Gastroesophageal sphincter (tissue), 4 donors: ENCODE measurements at regions not wholly inside any gene's neighbourhood (a gene's known extent, or its start where the extent isn't known, plus 50 kb on each side); places are given as distances from the start of the nearest gene placed in this dataset.

Experiments
- ATAC-seq: fragments of 150-250 bp; one replicate; pipeline ENCODE4 v1.9.1; 2016; ENCODE audit warnings: mild to moderate bottlenecking, moderate library complexity
- H3K27ac ChIP-seq, 4 donors: fragments of 200-600 bp; sonication (generic) in 3 of 4; 1 replicate in 3 of 4; 2 replicates in 1 of 4; pipeline ENCODE4 v1.5.1; 2016 to 2019
- H3K27me3 ChIP-seq: fragments of 200-600 bp; sonication (generic); one replicate; pipeline ENCODE4 v1.5.1; 2019
- H3K36me3 ChIP-seq, 2 donors: fragments of 200-600 bp; sonication (generic); one replicate each; pipeline ENCODE4 v1.5.1; 2019; ENCODE audit warnings: control low read depth in 1 of 2
- H3K4me1 ChIP-seq, 3 donors: fragments of 200-600 bp; sonication (generic); 1 replicate in 2 of 3; 2 replicates in 1 of 3; pipeline ENCODE4 v1.5.1; 2016 to 2019; ENCODE audit warnings: control low read depth in 2 of 3
- H3K4me3 ChIP-seq, 2 donors: fragments of 200-600 bp; sonication (generic); one replicate each; pipeline ENCODE4 v1.5.1; 2019; ENCODE audit warnings: mild to moderate bottlenecking in 1 of 2, moderate library complexity in 1 of 2
- H3K9me3 ChIP-seq, 3 donors: fragments of 200-600 bp; sonication (generic); one replicate each; pipeline ENCODE4 v1.5.1; 2017 to 2019; ENCODE audit warnings: control low read depth in 2 of 3
- EP300 ChIP-seq: sonication (generic); formaldehyde crosslinking; IDR thresholded peaks from one replicate; pipeline ENCODE4 v1.6.1; 2017; ENCODE audit warnings: antibody characterized with exemption, mild to moderate bottlenecking
- POLR2A ChIP-seq, 2 donors: fragments of 450-650 bp; IDR thresholded peaks; one replicate each; pipeline ENCODE4 v1.6.1; 2017; ENCODE audit warnings: antibody characterized with exemption in 2 of 2, mild to moderate bottlenecking in 2 of 2, moderate library complexity in 1 of 2
- POLR2AphosphoS5 ChIP-seq: sonication (generic); formaldehyde crosslinking; IDR thresholded peaks from one replicate; pipeline ENCODE4 v1.6.1; 2017; ENCODE audit warnings: antibody characterized with exemption
- WGBS, 2 donors: methylation state at CpG; one replicate each; pipeline ENCODE4 v1.1.5; 2018; ENCODE audit warnings: low coverage in 1 of 2; 5-methylcytosine and 5-hydroxymethylcytosine counted together
- TF ChIP-seq, protein P1 (sequence below), 4 experiments: fragments of 200-600 bp in 2 of 4; fragments of 450-650 bp in 2 of 4; sonication (generic) in 1 of 4; IDR thresholded peaks; one replicate each; pipeline ENCODE4 v1.5.1; 2017 to 2019; ENCODE audit warnings: antibody characterized with exemption in 4 of 4, mild to moderate bottlenecking in 2 of 4, moderate library complexity in 2 of 4

DNA sequence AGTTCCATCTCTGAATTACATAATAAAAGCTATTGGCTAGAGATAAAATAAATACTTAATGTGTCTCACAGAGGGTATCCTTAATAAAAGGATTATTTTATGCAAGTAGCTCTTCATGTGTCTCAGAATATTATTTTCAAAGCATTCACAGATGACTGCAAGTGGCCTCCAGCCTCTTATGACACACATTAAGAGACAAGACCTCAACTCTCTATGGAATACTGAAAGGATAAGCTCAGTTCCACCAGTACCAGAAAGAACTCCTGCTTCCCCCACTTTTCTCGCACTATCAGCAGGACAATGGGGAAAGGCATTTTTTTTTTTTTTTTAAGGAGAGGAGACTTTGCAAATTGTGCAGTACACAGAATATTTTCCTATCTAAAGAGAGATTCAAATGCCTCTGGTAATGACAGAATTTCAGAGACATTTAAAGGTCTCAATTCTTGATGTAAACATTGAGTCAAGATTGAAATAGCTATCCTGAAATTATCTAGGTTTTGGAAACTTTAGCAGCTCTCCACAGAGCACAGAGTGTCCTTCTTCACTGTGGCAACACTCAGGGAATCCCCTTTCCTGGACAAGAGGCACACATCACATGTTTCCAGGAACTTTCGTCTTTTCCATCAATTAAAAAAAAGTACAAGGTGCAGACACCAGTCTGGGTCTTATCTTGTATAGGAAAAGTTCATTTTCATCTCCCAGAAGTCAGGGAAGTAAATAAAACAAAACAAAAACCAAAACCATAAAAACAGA is 122.0 kb upstream of the ANK3 start:
- TF ChIP-seq EP300 (no peak), POLR2AphosphoS5 (no peak), POLR2A (IDR thresholded peaks at IDR 0.05) (no peak)
- TF ChIP-seq, protein P1, sequence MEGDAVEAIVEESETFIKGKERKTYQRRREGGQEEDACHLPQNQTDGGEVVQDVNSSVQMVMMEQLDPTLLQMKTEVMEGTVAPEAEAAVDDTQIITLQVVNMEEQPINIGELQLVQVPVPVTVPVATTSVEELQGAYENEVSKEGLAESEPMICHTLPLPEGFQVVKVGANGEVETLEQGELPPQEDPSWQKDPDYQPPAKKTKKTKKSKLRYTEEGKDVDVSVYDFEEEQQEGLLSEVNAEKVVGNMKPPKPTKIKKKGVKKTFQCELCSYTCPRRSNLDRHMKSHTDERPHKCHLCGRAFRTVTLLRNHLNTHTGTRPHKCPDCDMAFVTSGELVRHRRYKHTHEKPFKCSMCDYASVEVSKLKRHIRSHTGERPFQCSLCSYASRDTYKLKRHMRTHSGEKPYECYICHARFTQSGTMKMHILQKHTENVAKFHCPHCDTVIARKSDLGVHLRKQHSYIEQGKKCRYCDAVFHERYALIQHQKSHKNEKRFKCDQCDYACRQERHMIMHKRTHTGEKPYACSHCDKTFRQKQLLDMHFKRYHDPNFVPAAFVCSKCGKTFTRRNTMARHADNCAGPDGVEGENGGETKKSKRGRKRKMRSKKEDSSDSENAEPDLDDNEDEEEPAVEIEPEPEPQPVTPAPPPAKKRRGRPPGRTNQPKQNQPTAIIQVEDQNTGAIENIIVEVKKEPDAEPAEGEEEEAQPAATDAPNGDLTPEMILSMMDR (IDR thresholded peaks at IDR 0.05), result no peak
- no peak overlapping the region for H3K27ac ChIP-seq
- no peaks in the 10 kb centered on the region for H3K4me1 ChIP-seq
- no peaks in the 10 kb centered on the region for H3K27me3 ChIP-seq
- 67 to 70% methylated on average over 2 of the region's 2 CpGs for WGBS, 2 donors
- H3K36me3 ChIP-seq, result no peaks in the 10 kb centered on the region
- no peak for ATAC-seq
- H3K4me3 ChIP-seq, result no peak overlapping the region
- H3K9me3 ChIP-seq, result no peaks in the 10 kb centered on the region

DNA sequence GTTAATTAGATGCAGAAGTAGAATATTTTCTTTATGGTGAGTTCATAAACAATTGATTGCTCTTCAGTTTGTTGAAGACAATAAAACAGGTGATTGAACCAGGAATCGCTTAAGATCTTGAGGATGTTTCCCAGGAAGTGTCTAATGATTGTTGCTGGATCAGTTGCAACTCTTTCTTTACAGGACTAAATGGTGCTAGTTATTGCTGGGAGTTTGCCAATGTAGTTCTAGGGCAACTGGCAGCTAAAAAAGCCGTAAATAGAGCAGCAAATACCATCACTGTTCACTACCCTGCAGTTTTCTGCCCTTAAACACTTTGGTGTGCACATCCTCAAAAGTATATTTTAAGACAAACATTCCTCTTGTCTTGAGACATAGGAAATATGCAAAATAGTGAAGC is 119.2 kb upstream of the ANK3 start:
- H3K27me3 ChIP-seq, result no peaks in the 10 kb centered on the region
- no peaks in the 10 kb centered on the region for H3K4me1 ChIP-seq
- no peaks in the 10 kb centered on the region for H3K9me3 ChIP-seq
- no peak overlapping the region for H3K4me3 ChIP-seq
- WGBS, 2 donors, result 50 to 86% methylated on average over 2 of the region's 2 CpGs
- H3K27ac ChIP-seq, result no peak overlapping the region
- no peaks in the 10 kb centered on the region for H3K36me3 ChIP-seq
- ATAC-seq, result no peak
- TF ChIP-seq, protein P1 (IDR thresholded peaks at IDR 0.05), result no peak
- no peak for TF ChIP-seq POLR2AphosphoS5
- no peak for TF ChIP-seq EP300
- no peak for TF ChIP-seq POLR2A (IDR thresholded peaks at IDR 0.05)

DNA sequence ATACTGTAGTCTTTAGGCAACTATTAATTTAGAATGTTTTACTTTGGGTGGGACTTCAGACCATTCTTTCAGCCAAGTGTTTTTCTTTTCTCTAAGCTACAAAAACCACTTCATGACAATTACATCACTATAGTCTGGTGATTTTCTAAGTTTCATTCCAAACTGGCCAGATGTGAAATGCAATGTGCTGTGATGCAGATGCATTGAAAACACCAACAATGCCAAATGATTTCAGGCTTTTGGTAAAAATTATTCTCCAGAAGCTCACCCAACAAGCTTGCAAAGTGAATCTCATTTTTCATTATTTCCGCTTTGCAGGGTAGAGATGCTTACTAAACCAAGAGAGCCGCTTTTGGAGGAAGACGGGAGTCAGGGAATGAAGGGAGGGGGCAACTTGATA is 118.4 kb upstream of the ANK3 start:
- H3K27ac ChIP-seq, result no peak overlapping the region
- no peaks in the 10 kb centered on the region for H3K9me3 ChIP-seq
- TF ChIP-seq POLR2AphosphoS5, result no peak
- TF ChIP-seq, protein P1 (IDR thresholded peaks at IDR 0.05), result no peak
- TF ChIP-seq EP300, result no peak
- TF ChIP-seq POLR2A (IDR thresholded peaks at IDR 0.05), result no peak
- no peaks in the 10 kb centered on the region for H3K4me1 ChIP-seq
- H3K36me3 ChIP-seq, result no peaks in the 10 kb centered on the region
- 88% methylated on average over 1 of the region's 3 CpGs; no CpG with 5 or more reads in 1 of the 2 donors for WGBS, 2 donors
- ATAC-seq, result peak; percentile 22
- no peak overlapping the region for H3K4me3 ChIP-seq
- no peaks in the 10 kb centered on the region for H3K27me3 ChIP-seq

DNA sequence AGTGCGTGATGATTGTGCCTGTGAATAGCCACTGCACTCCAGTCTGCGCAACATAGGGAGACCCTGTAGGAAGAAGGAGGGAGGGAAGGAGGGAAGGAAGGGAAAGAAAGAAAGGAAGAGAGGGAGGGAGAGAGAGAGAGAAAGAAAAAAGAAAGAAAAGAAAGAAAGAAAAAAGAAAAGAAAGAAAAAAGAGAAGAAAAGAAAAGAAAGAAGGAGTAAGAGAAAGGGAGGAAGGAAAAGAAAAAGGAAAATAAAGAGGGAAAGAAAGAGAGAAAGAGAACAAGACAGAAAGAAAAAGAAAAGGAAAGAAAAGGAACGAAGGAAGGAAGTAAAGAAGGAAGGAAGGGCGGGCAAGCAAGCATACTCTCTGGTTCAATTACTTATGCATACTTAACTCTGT is 112.9 kb upstream of the ANK3 start:
- no peak for ATAC-seq
- Histone ChIP-seq H3K4me3 (no peak overlapping the region), H3K27ac (no peak overlapping the region), H3K36me3 (no peaks in the 10 kb centered on the region), H3K4me1 (no peaks in the 10 kb centered on the region), H3K27me3 (no peaks in the 10 kb centered on the region), H3K9me3 (no peaks in the 10 kb centered on the region)
- WGBS, 2 donors, result 89 to 96% methylated on average over 2 to 4 of the region's 4 CpGs
- TF ChIP-seq EP300 (no peak), POLR2A (IDR thresholded peaks at IDR 0.05) (no peak), POLR2AphosphoS5 (no peak)
- TF ChIP-seq, protein P1 (IDR thresholded peaks at IDR 0.05), result no peak

DNA sequence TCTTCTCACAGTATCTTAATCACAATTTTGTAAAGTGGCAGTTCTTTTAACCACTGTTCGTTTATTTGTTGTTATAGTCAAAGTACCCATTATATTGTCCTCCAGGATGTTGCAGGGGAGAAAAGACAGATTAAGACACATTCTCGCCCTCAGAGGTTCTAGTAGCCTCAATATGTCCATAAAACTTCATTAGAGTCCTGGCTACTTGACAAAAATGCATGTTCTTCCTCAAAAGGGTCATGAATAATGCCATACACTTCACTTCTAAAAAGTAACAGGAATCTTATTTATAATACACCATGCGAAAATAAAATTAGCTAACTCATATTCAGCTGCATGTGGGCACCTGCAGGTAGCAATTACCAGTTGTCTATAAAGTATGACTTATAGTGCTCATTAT is 109.3 kb upstream of the ANK3 start:
- H3K36me3 ChIP-seq, result no peaks in the 10 kb centered on the region
- H3K4me3 ChIP-seq, result no peak overlapping the region
- no peaks in the 10 kb centered on the region for H3K4me1 ChIP-seq
- no peak for TF ChIP-seq POLR2A (IDR thresholded peaks at IDR 0.05)
- TF ChIP-seq EP300, result no peak
- TF ChIP-seq POLR2AphosphoS5, result no peak
- TF ChIP-seq, protein P1 (IDR thresholded peaks at IDR 0.05), result no peak
- ATAC-seq, result no peak
- no peak overlapping the region for H3K27ac ChIP-seq
- WGBS, 2 donors, result 82 to 90% methylated on average over 3 of the region's 3 CpGs
- H3K9me3 ChIP-seq, result no peaks in the 10 kb centered on the region
- H3K27me3 ChIP-seq, result no peaks in the 10 kb centered on the region
